ENCODE measurements at regions not wholly inside any gene's neighbourhood (a gene's known extent, or its start where the extent isn't known, plus 50 kb on each side); places are given as distances from the start of the nearest gene placed in this dataset.

DNA sequence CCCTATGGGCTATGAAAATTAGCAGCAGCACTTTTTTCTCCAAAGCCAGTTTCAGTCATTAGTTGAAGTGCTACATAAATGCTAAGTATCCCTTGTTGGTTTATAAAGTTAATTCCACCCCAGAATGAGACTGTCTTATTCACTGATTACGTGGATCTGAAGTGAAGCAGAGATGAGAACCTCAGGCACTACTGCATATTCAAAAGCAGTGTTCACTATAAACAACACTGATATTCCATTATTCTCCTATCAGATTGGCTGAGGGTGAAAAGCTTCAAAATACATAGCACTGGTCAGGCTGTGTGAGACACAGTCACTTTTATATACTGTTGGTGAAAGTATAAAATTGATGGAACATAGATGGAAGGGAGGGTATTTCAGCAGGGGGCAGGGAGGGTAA is 395.7 kb upstream of the RARB start:
- H3K36me3 ChIP-seq (ENCODE audit: control insufficient read depth, insufficient read depth, low read length): no peaks in the 10 kb centered on the region
- dilution Hi-C loops (cut with HindIII; ENCODE audit: low sequenced_read_pairs, unreplicated experiment): no loop called here
- no peak overlapping the region for H3K14ac ChIP-seq (replicated peaks; ENCODE audit: low read depth, low read length)
- no peaks in the 10 kb centered on the region for H4K20me1 ChIP-seq (ENCODE audit: insufficient read depth, low read length)
- no peak overlapping the region for H2AFZ ChIP-seq (replicated peaks; ENCODE audit: low read length, poor library complexity)
- POLR2A ChIA-PET (ENCODE audit: unreplicated experiment): no interaction called here
- CTCF ChIA-PET: no interaction called here
- H2AK9ac ChIP-seq (replicated peaks; ENCODE audit: low read depth, low read length, poor library complexity): no peak overlapping the region
- no peak overlapping the region for H3K23ac ChIP-seq (ENCODE audit: low read depth, low read length)
- intact Hi-C loops (cut with micrococcal nuclease): no loop called here
- no TSS peak for BruUV-seq (replicated peaks)
- no peak overlapping the region for H3K56ac ChIP-seq (ENCODE audit: extremely low read depth, insufficient read depth, low read length)
- H4K8ac ChIP-seq (ENCODE audit: low read depth in 2 of 2, low read length in 2 of 2): no peak overlapping the region
- H2BK120ac ChIP-seq (ENCODE audit: low read depth, low read length): no peak overlapping the region
- no peaks in the 10 kb centered on the region for H3K9me1 ChIP-seq (ENCODE audit: insufficient read depth, low read length)
- H3K4ac ChIP-seq (ENCODE audit: low read depth, low read length): no peak overlapping the region
- H3K27me3 ChIP-seq (ENCODE audit: control insufficient read depth, insufficient read depth, low read length): no peaks in the 10 kb centered on the region
- H2BK5ac ChIP-seq (ENCODE audit: low read depth, low read length, poor library complexity, severe bottlenecking): no peak overlapping the region
- H3K9me3 ChIP-seq (ENCODE audit: control insufficient read depth, insufficient read depth, low read length): no peaks in the 10 kb centered on the region
- H2BK20ac ChIP-seq (ENCODE audit: low read depth, low read length): no peak overlapping the region
- ATAC-seq (ENCODE audit: low read depth) (no peak), DNase-seq (no peak)
- no peak overlapping the region for H3K4me3 ChIP-seq (ENCODE audit: insufficient read depth, low read depth, low read length)
- H4K5ac ChIP-seq (ENCODE audit: low read depth, low read length): no peak overlapping the region
- TF ChIP-seq CEBPB (IDR thresholded peaks at IDR 0.05; ENCODE audit: low read depth, low read length) (no peak), MXI1 (IDR thresholded peaks at IDR 0.05; ENCODE audit: borderline replicate concordance, low read depth, low read length) (no peak), RCOR1 (IDR thresholded peaks at IDR 0.05; ENCODE audit: insufficient replicate concordance, low read length) (no peak), RFX5 (IDR thresholded peaks at IDR 0.05; ENCODE audit: low read depth, low read length) (no peak), FOS (IDR thresholded peaks at IDR 0.05; ENCODE audit: low read depth, low read length) (no peak), RAD21 (IDR thresholded peaks at IDR 0.05; ENCODE audit: low read length) (no peak), BHLHE40 (IDR thresholded peaks at IDR 0.05; ENCODE audit: low read depth, low read length) (no peak), POLR2A (IDR thresholded peaks at IDR 0.05; ENCODE audit: low read depth, low read length) (no peak), USF2 (IDR thresholded peaks at IDR 0.05; ENCODE audit: low read depth, low read length) (no peak), NFE2L2 (IDR thresholded peaks at IDR 0.05; ENCODE audit: low read depth, low read length) (no peak), MAFK (IDR thresholded peaks at IDR 0.05; ENCODE audit: low read depth, low read length) (no peak), SMC3 (IDR thresholded peaks at IDR 0.05; ENCODE audit: low read depth, low read length) (no peak), CTCF (conservative IDR thresholded peaks at IDR 0.05; ENCODE audit: low read depth, low read length) (no peak), CHD1 (IDR thresholded peaks at IDR 0.05; ENCODE audit: low read depth, low read length) (no peak), MAZ (IDR thresholded peaks at IDR 0.05; ENCODE audit: borderline replicate concordance, low read depth, low read length) (no peak)
- H3K4me2 ChIP-seq (ENCODE audit: low read depth, low read length): no peak overlapping the region
- no peak overlapping the region for H4K91ac ChIP-seq (ENCODE audit: insufficient read depth, low read depth, low read length)
- in situ Hi-C loops (cut with MboI; ENCODE audit: low sequenced_read_pairs): no loop called here
- no peaks in the 10 kb centered on the region for H3K4me1 ChIP-seq (ENCODE audit: control insufficient read depth, insufficient read depth, low read length)
- H3K27ac ChIP-seq (ENCODE audit: insufficient read depth, low read length): no peak overlapping the region
- WGBS, 2 experiments (ENCODE audit: extremely low coverage in 2 of 2, insufficient read length in 1 of 2): no CpG with 5 or more reads among the region's 1 CpG
- H3K18ac ChIP-seq (ENCODE audit: low read depth, low read length): no peak overlapping the region
- H2AK5ac ChIP-seq (ENCODE audit: low read depth, low read length): no peak overlapping the region
- H3K9ac ChIP-seq (ENCODE audit: low read depth, low read length): no peak overlapping the region
- H2BK15ac ChIP-seq (ENCODE audit: low read depth, low read length): no peak overlapping the region
- H3K79me1 ChIP-seq (ENCODE audit: low read depth in 1 of 2, low read length in 2 of 2): no peaks in the 10 kb centered on the region
